ENCODE measurements at regions not wholly inside any gene's neighbourhood (a gene's known extent, or its start where the extent isn't known, plus 50 kb on each side); places are given as distances from the start of the nearest gene placed in this dataset.
"Not testable (repeated sequence)": the region's sequence is repeated elsewhere in the genome, so short reads cannot be mapped to it uniquely, and the experiment has no call there.

DNA sequence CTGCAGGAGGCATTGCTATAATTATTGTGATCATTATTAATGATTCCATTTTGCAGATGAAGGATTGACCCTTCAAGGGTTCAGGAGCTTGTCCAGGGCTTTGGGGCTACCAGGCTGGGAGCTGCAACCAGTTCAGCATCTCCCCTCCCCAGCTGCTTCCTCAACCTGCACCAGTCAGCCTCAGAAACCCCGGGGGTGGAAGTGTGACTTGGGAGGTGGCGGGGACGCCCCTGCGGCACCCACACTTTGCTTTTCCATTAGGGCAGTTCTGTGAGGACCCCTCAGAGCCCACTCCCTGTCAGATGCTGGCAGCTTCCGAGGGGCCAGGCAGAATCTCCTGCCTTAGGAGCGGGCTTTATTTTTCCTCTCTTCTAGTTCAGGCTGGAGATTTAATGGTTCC lies 85.6 kb downstream of the OLFM1 start:
- no peak for DNase-seq (ENCODE audit: low read depth in 2 of 2)

DNA sequence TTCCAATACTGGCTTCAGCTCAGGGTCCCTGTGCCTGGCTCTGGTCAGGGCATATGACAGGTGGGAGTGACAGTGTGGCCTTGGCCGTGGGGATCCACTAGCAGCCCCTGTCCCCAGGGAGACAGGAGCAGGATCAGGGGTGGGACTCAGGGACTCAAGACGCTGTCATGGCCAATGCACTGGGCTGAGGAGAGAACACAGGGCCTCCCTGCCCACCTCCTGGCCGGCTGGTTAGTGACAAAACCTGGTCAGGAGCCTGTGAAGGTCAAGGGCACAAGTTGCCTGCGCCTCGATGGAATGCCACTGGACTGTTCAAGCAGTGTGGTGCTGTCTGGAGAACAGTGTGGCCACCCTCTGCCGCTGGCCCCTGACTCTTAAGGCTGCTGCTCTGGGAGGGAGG lies 86.8 kb downstream of the OLFM1 start:
- DNase-seq (ENCODE audit: low read depth in 2 of 2), result no peak

DNA sequence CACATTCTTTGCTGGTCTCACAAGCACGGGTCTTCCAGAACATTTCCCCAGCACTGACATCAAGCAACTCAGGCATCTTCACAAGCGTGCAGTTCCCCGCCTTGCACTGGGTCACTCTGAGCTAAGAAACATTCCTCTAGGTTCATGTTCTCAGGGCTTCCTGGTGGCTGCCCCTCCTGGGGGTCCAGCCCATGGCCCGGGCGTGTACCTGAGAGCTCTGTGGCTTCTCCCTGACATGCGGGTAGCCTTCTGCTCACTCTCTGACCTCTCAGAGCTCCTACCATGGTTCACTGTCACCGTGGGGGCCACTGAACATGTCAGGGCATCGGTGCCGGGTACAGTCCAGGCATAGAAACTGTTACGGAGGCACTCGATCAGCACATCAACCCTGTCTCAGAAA lies 87.5 kb downstream of the OLFM1 start:
- DNase-seq (ENCODE audit: low read depth in 2 of 2), result no peak

DNA sequence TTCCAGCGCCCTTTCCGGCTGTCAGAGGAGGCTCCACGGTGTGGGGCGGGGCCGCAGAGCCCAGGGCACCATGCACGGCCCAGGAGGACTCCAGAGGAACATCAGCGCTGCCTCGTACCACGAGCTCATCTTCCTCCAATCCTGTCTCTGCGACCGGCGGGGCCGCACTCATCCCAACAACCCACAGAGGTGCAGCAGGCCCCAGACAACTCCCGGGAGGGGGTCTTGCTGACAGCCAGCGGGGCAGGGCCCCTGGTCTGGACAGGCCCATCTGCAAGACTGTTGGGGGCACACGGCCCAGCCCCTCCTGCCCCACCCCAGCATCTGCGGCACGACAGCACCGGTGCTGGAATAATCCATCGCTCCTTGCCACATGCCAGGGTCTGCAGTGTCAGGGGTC lies 88.8 kb downstream of the OLFM1 start:
- DNase-seq (ENCODE audit: low read depth in 2 of 2), result no peak

DNA sequence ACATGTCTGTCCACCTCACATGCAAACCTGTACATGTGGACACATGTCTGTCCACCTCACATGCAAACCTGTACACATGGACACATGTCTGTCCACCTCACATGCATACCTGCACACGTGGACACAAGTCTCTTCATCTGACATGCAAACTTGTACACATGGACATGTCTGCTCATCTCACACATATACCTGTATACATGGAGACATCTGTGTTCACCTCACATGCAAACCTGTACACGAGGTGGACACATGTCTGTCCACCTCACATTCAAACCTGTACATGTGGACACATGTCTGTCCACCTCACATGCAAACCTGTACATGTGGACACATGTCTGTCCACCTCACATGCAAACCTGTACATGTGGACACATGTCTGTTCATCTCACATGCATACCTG lies 90.1 kb downstream of the OLFM1 start:
- DNase-seq (ENCODE audit: low read depth in 2 of 2), result not testable (repeated sequence)

DNA sequence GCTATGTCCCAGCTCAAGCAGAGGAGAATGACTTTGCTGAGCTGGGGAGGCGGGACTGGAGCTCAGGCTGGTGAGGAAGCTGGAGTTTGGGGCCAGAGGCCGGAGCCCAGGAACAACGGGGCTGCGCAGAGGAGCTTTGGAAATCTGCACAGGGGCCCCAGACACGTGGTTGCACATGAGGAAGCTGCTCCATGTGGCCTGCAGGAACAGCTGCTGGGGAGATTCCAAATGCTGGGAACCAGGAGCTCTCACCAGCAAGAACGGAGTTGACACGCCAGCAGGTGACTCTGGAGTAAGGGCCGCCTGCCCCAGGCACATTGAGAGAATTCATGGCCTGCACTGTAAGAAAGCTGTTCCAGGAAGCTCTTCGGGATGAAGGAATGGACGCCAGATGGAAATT lies 91.0 kb downstream of the OLFM1 start:
- no peak for DNase-seq (ENCODE audit: low read depth in 2 of 2)

DNA sequence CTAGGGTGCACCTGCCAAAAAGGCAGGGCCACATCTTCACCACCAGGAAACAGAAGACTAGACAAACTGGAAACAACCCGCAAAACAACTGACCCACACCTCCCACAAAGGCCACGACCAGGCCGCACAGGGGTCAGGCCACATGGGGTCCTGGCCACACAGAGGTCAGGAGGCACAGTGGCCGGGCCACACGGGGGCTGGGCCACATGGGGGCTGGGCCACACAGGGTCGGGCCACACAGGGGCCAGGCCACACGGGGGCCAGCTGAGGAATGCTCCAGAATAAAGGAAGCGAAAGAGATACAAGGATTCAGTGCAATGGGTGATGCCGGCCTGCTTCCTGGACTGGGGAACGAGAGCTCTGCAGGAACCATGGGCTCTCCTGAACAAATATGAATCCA lies 91.6 kb downstream of the OLFM1 start:
- no peak for DNase-seq (ENCODE audit: low read depth in 2 of 2)

DNA sequence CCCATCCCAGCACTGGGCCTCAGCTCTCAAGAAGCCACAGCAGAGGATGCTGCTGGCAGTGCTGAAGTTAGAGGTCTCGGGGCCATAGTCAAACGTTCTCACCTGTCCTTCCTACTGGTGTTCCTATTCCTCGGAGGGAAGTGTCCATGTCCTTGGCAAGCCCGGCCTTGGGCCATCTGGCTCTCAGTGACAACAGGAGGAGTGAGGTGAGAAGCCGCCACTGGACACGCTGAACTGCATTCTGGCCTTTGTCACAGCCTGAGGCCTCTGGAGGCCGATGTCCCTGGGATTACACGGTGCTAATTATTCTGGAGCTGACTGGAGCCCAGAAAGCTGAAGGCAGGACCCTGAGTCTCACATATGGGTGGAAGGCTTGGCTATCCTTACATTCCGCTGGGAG lies 92.5 kb downstream of the OLFM1 start:
- DNase-seq (ENCODE audit: low read depth in 2 of 2), result no peak

DNA sequence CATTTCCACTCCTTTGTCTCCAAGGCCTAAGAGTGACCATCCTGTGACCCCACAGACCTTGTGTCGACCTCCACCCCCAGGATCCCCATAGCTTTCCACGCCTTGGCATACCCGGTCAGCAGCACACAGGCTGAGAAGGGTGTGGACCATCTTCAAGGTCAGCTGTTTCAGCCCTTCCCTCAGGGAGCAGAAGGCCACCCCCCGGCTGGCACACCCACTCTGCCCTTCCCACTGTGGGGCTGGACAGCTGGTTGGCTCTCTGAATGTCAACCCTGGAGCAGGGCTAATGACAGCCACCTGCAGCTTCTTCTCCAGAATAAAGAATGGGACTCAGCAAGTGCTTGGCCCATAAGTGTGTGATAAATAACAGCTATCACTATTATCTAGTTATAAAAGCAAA lies 93.1 kb downstream of the OLFM1 start:
- DNase-seq (ENCODE audit: low read depth in 2 of 2), result no peak

DNA sequence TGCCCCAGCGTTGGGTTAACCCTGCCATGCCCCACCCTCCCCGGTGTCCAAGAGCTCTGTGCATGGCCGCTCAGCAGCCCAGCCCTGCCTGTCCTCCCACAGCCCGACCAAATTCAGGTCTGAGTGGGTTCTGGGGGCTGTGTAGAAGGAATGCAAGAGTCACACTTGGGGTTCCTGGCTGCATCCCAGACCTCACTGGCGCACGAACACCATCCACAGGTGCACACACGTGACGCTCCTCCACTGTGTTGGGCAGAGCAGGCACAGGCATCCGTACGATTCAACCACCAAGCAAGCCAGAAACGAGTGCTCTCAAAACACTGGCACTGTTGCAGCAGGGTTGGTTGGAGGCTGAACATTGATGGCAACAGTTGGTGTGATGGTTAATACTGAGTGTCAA lies 93.9 kb downstream of the OLFM1 start:
- DNase-seq (ENCODE audit: low read depth in 2 of 2), result no peak

DNA sequence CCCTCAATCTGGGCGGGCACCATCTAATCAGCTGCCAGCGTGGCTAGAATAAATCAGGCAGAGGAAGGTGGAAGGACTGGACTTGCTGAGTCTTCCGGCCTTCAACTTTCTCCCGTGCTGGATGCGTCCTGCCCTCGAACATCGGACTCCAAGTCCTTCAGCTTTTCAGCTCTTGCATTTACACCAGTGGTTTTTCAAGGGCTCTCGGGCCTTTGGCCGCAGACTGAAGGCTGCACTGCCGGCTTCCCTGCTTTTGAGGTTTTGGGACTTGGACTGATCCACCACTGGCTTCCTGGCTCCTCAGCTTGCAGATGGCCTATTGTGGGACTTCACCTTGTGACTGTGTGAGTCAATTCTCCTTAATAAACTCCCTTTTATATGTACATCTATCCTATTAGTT lies 94.4 kb downstream of the OLFM1 start:
- not testable (repeated sequence) for DNase-seq (ENCODE audit: low read depth in 2 of 2)

DNA sequence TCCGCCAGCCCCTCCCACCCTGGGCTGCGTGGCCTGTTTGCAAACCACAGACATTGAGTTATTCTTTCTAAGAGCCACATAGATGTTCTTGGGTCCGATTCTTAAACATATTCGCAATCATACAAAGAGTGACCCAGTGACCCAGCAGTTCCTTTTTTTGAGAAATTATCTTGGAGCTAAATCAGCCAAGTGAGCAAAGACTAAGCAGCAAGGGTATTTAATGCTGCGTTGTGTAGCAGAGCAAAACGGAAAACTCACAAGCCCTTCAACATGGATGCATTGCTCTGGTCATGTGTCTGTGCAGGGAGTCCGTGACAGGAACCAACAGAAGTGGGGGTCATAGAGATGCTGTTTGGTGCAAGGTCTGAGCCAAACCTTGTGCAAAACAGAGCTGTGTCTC lies 95.6 kb downstream of the OLFM1 start:
- no peak for DNase-seq (ENCODE audit: low read depth in 2 of 2)

DNA sequence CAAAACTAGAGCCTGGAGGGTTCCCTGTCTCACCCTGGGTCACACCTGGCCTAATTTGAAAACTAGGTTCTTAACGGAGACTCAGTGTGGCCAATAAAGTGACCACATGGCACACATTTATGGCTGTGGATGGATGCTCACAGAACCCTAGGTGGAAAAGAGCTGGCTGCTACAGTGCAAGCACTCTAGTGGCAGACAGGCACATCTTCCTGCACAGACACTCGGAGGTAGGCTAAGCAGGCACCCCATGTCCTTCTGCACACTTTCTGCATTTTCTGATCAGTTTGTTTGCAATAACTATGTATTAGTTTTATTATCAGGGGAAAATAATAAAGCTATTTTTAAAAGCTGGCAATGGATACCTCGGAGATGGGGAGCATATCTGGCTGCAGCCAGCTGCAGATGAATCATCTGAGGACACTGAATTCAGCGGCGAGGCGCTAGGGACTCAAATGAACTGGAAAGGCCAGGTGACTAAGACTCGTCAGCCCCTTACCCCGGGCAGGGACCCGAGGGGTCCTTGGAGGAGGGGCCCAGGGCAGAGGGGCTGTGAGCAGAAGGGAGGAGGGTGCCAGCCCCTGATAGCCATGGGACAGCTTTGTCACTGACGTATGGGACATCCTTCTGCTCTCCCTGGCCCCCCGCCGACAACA lies 96.2 kb downstream of the OLFM1 start:
- DNase-seq (ENCODE audit: low read depth in 2 of 2), result no peak

DNA sequence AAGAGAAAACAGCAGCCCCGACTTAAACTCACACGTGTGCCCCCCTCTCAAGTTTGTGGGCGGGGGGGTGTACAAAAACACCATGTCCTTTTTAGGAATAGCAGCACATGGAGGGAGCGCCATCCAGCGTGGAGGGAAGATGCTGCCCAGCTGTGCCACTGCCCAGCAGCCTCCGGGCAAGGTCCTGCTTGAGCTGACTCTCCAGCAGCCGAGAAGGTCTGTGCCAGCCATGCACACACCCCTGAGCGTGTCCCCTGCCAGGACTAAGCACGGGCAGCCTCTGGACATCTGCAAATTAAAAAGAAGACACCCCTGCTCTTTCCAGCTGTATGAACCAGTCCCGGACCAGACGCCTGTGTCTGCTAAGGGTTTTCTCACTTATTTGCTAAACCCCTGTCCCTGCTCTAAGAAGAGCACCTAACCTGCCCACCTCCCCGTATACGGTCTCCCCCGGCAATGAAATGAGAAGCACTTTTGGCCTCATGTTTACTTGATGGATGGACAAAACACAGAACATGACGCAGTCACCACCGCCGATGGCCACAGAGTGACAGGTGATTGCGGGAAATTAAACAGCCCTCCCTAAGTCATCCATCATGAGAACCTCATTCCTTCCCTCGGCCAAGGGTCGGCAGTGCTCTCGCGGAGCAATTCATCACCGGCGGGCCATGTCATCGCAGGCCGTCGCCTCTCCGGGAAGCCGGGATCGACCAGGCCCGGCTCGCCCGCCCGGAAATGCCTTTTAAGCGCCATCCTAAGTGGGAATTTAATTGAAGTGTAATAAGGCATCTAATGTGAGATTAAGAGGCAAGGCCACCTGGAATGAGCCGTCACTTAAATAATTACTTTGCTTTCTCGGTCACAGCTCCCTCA lies 96.9 kb downstream of the OLFM1 start:
- no peak for DNase-seq (ENCODE audit: low read depth in 2 of 2)

DNA sequence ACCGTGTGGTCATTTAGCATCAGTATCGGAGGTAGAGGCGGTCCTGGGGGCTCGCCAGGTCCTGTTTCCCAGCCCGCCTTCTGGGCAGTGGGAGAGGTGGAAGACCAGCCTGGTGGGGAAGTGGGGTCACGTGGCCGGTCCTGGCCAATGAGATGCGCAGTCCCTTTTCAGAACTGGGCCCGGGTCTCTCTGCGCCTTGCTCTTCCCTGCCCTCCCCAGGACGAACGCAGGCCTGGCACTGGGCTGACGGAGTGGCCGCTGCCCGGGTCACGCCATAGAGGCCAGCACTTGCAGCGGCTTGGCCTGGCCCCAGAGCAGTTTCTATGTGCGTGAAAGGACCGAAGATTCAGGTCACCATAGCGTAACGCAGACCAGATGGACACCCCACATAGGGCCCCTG lies 97.6 kb downstream of the OLFM1 start:
- no peak for DNase-seq (ENCODE audit: low read depth in 2 of 2)

DNA sequence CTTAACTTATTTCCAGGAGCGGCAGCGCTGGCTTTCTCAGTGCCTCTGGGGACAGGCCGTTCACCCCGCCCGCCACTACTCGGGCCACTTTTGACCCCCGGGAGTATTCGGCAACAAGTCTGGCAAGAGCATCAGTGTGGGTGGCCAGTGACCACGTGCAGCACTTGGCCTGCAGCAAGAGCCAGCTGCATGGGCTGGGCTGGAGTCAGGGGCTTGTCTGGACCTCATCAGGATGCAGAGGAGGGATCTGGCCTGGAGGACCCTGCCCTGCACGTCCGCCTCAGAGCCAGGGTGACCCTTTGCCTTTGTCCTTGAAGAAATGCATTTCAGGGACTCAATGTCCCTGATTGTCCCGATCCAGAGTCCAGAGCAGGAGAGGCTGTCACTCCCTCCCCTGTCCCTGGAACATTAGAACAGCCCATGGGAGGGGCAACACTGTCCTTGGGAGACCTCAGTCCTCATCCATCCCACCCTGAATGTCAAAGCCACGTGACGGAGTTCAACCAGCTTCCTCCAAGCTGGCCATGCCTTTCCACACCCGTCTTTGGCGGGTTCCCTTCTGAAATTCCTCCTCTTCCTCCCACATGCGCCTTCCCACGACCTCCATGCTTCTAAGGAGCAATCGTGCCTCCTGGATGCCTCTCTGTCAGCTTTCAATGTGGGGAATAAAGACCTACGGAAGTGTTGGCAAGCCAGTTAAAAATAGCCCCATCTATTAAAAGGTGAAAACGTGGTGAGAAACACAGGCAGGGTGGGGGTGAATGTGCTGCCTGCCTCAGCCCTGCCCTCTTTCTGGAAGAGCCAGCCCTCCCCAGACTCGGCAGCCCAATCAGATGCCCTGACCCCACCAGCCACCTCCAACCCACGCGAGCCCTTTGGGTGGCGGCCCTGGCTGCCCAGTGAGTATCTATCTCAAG lies 99.0 kb downstream of the OLFM1 start:
- DNase-seq (ENCODE audit: low read depth in 2 of 2), result no peak

DNA sequence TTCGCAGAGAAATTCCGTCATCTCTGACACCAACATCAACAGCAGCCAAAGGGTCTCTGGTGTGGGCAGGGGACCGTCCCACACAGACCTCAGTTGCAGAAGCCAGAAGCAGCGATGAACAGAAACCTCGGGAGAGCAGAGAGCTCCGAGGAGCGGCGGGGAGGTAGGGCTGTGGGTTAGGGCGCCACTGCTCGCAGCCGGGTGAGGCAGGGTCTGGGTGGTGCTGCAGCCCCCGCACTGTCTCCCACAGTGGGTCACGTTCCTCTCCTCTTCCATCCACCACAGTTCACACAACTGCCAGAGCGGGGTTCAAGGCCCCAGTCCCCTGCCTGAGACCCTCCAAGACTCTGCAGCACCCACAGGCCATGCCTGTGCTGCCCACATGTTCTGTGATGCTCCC lies 99.9 kb downstream of the OLFM1 start:
- DNase-seq (ENCODE audit: low read depth in 2 of 2), result no peak

DNA sequence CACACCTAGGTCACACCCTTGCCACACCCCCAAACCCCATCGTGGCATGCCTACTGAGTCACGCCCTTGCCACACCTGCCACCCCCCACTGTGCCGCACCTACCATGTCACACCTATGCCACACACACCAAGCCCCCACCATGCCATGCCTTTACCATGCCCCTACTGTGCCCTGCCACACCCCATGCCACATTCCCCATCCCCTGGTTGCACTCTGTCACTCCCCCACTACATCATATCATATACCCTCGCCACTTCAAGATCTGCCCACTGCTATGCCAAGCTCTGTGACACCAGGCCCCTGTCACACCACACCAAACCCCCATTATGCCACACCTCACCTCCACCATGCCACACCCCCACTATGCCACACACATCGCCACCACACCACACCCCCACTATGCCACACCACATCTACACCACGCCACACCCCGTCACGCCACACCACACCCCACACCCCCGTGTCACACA lies 101.2 kb downstream of the OLFM1 start:
- no peak for DNase-seq (ENCODE audit: low read depth in 2 of 2)

DNA sequence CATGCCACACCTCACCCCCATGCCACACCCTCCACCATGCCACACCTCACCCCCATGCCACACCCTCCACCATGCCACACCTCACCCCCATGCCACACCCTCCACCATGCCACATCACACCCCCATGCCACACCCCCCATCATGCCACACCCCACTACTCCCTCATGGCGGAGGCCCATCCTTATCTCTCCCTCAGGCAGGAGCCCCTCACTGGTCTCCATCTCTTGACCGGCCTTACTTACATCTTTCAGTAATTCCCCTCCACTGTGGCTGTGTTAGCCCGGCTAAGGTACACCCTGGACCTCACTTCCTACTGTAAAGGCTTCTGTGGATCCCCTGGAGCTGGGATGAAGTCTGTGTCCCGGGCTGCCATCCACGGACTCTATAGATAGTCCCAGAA lies 102.0 kb downstream of the OLFM1 start:
- DNase-seq (ENCODE audit: low read depth in 2 of 2), result no peak

DNA sequence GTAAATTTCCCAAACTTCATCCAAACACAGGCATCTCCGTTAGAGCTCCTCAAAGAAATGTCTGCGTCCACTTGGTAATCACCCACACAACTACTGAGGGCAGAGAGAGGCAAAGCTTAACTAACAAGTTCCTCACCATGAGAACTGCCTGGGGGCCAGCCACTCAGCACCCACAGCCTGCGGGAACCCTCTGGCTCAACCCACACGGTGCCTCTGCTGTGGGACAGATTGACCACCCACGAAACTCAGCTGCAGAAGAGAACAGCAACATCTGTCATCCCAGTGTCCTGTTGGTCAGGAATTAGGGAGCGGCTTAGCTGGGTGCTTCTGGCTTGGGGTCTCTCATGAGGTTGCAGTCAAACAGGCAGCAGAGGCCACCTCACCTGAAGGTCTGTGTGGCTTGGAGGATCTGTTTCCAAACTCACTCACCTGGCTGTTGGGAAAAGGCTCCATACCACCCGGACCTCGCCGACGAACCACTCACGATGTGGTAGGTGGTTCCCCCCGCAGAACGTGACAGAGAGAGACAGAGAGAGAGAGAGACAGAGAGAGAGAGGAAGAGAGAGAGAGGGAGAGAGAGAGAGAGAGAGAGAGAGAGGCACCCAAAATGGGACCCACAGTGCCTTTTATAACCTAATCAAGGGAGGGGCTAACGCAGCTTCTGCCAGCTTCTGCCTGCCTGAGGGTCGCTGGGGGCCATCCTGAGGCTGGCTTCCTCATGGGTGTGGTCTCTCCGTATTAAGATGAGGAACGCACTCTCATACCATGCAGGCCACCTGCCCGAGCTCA lies 103.5 kb downstream of the OLFM1 start:
- DNase-seq (ENCODE audit: low read depth in 2 of 2), result no peak

DNA sequence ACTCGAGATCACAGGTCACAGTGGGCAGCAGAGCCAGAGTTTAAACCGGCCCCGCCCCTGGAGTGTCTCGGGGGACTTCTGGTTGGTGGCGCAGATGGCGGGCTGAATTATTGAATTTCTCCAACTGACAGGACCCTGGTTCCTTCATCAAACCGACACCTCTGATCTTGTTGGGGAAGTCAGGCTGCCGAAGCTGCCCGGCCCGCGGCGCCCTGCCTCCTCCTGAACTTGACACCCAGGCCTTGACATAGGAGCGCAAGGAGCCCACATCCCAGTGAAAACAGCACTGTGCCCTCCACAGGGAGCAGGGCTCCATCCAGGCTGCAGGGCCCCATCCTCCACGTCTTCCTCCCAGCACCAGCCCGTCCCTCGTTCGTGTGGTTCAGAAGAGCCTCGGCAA lies 105.2 kb downstream of the OLFM1 start:
- DNase-seq (ENCODE audit: low read depth in 2 of 2), result no peak

DNA sequence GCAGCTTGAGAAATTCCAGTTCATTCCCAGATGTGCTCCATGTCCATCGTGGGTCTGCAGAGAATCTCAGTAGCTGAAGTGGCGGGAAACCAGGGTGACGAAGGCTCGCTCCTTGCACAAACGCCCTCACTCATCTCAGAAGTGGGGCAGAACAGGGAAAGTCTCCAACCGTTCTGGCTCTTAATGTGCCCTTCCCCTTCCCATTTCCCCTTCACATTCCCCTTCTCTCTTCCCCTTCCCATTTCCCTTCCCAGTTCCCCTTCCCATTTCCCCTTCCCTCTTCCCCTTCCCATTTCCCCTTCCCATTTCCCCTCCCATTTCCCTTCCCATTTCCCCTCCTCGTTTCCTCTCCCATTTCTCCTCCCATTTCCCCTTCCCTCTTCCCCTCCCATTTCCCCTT lies 108.5 kb downstream of the OLFM1 start:
- DNase-seq (ENCODE audit: low read depth in 2 of 2), result not testable (repeated sequence)

Measured in activated CD4-positive, alpha-beta T cell treated with anti-CD3 and anti-CD28 coated beads for 24 hours (primary cell).